ENCODE measurements at regions not wholly inside any gene's neighbourhood (a gene's known extent, or its start where the extent isn't known, plus 50 kb on each side); places are given as distances from the start of the nearest gene placed in this dataset.

GRCh38 chr14:27557445-27557844, 959.6 kb upstream of the NOVA1 start:
- Histone ChIP-seq H3K4me3 (ENCODE audit: low read depth in 2 of 2, low read length in 2 of 2) (no peak overlapping the region), H3K27ac (ENCODE audit: low read length) (no peak overlapping the region), H3K4me1 (ENCODE audit: control insufficient read depth, insufficient read depth, low read length) (no peaks in the 10 kb centered on the region), H3K9me3 (ENCODE audit: control insufficient read depth, insufficient read depth, low read depth, low read length) (no peaks in the 10 kb centered on the region), H3K36me3 (ENCODE audit: control insufficient read depth, insufficient read depth, low read length) (no peaks in the 10 kb centered on the region), H3K27me3 (ENCODE audit: control insufficient read depth, insufficient read depth, low read length) (no peaks in the 10 kb centered on the region)
- CTCF ChIA-PET: no interaction called here
- BruUV-seq (replicated peaks): no TSS peak
- DNase-seq (ENCODE audit: low read depth, low spot score) (no peak), ATAC-seq (no peak)
- intact Hi-C loops (cut with micrococcal nuclease; ENCODE audit: unreplicated experiment) (no loop called here), in situ Hi-C loops (cut with HindIII; ENCODE audit: low pct_unique_long_range_greater_than_20kb, low sequenced_read_pairs) (no loop called here)
- POLR2A ChIA-PET: no interaction called here
- TF ChIP-seq CTCF (IDR thresholded peaks at IDR 0.05) (no peak), TCF7L2 (IDR thresholded peaks at IDR 0.05; ENCODE audit: low read depth, low read length) (no peak), POLR2AphosphoS5 (IDR thresholded peaks at IDR 0.05; ENCODE audit: low read depth, low read length) (no peak), REST (IDR thresholded peaks at IDR 0.05; ENCODE audit: insufficient read depth in 1 of 2, low read depth in 2 of 2, low read length in 1 of 2) (no peak), SIN3A (IDR thresholded peaks at IDR 0.05; ENCODE audit: borderline replicate concordance, insufficient read depth, low read depth, low read length) (no peak)

GRCh38 chr14:27559848-27560247, 962.0 kb upstream of the NOVA1 start:
- ChIA-PET CTCF (no interaction called here), POLR2A (no interaction called here)
- ATAC-seq (no peak), DNase-seq (ENCODE audit: low read depth, low spot score) (no peak)
- in situ Hi-C loops (cut with HindIII; ENCODE audit: low pct_unique_long_range_greater_than_20kb, low sequenced_read_pairs): no loop called here
- BruUV-seq (replicated peaks): no TSS peak
- Histone ChIP-seq H3K27me3 (ENCODE audit: control insufficient read depth, insufficient read depth, low read length) (no peaks in the 10 kb centered on the region), H3K27ac (ENCODE audit: low read length) (no peak overlapping the region), H3K36me3 (ENCODE audit: control insufficient read depth, insufficient read depth, low read length) (no peaks in the 10 kb centered on the region), H3K4me3 (ENCODE audit: low read depth in 2 of 2, low read length in 2 of 2) (no peak overlapping the region), H3K4me1 (ENCODE audit: control insufficient read depth, insufficient read depth, low read length) (no peaks in the 10 kb centered on the region), H3K9me3 (ENCODE audit: control insufficient read depth, insufficient read depth, low read depth, low read length) (no peaks in the 10 kb centered on the region)
- intact Hi-C loops (cut with micrococcal nuclease; ENCODE audit: unreplicated experiment): no loop called here
- no peak for TF ChIP-seq REST (IDR thresholded peaks at IDR 0.05; ENCODE audit: insufficient read depth in 1 of 2, low read depth in 2 of 2, low read length in 1 of 2)
- TF ChIP-seq SIN3A (IDR thresholded peaks at IDR 0.05; ENCODE audit: borderline replicate concordance, insufficient read depth, low read depth, low read length): no peak
- no peak for TF ChIP-seq CTCF (IDR thresholded peaks at IDR 0.05)
- no peak for TF ChIP-seq TCF7L2 (IDR thresholded peaks at IDR 0.05; ENCODE audit: low read depth, low read length)
- TF ChIP-seq POLR2AphosphoS5 (IDR thresholded peaks at IDR 0.05; ENCODE audit: low read depth, low read length): no peak
